Caco-2 (cell line): ENCODE measurements at regions not wholly inside any gene's neighbourhood (a gene's known extent, or its start where the extent isn't known, plus 50 kb on each side); places are given as distances from the start of the nearest gene placed in this dataset.

Experiments used
- BruUV-seq: library from RNA; stranded (reverse); fragments of 400-500 nt; replicated peaks from 2 replicates; lab custom pipeline; 2021; lab: Mats Ljungman, UMichigan
- CTCF ChIA-PET: fragments of 300-600 bp; sonication (Branson Sonifier 250); formaldehyde crosslinking; loops from one replicate; lab custom pipeline; 2022; ENCODE audit warnings: antibody characterized with exemption; lab: Charles Lee
- POLR2A ChIA-PET: fragments of 300-600 bp; sonication (Branson Sonifier 250); formaldehyde crosslinking; loops from one replicate; lab custom pipeline; 2022; ENCODE audit warnings: antibody characterized with exemption; lab: Charles Lee
- DNase-seq, 2 experiments: peaks; one replicate each; pipeline versions ENCODE4 v3.0.0 to v3.0.0-alpha.2; 2020 to 2022
- H3K27me3 ChIP-seq: replicated peaks from 2 replicates; pipeline ENCODE4 v1.6.0; 2011; ENCODE audit warnings: low read length; ENCODE audit not compliant: control insufficient read depth, insufficient read depth
- H3K36me3 ChIP-seq: 2 replicates; pipeline ENCODE4 v1.5.1; 2011; ENCODE audit warnings: low read length; ENCODE audit not compliant: control insufficient read depth, insufficient read depth
- H3K4me1 ChIP-seq: fragments of 250-450 bp; sonication (Bioruptor Pico); 2 replicates; pipeline ENCODE4 v1.5.1; 2020; ENCODE audit warnings: mild to moderate bottlenecking
- H3K4me3 ChIP-seq: 2 replicates; pipeline ENCODE4 v1.5.1; 2011; ENCODE audit warnings: low read depth, mild to moderate bottlenecking, control low read depth, low read length
- H3K9me3 ChIP-seq: fragments of 250-450 bp; sonication (Bioruptor Pico); 2 replicates; pipeline ENCODE4 v1.5.1; 2020; ENCODE audit warnings: mild to moderate bottlenecking, moderate library complexity
- H3K27ac Mint-ChIP-seq: one replicate; pipeline ENCODE4 v1.8.0; 2022; ENCODE audit warnings: mixed read lengths; ENCODE audit not compliant: unreplicated experiment
- H3K27me3 Mint-ChIP-seq: one replicate; pipeline ENCODE4 v1.8.0; 2022; ENCODE audit warnings: mixed read lengths; ENCODE audit not compliant: insufficient read depth, unreplicated experiment
- H3K36me3 Mint-ChIP-seq: one replicate; pipeline ENCODE4 v1.8.0; 2022; ENCODE audit warnings: mild to moderate bottlenecking, mixed read lengths; ENCODE audit not compliant: insufficient read depth, unreplicated experiment
- H3K4me1 Mint-ChIP-seq: one replicate; pipeline ENCODE4 v1.8.0; 2022; ENCODE audit warnings: low read depth, mixed read lengths; ENCODE audit not compliant: unreplicated experiment
- H3K4me3 Mint-ChIP-seq: one replicate; pipeline ENCODE4 v1.8.0; 2022; ENCODE audit warnings: mild to moderate bottlenecking, moderate library complexity, mixed read lengths; ENCODE audit not compliant: unreplicated experiment
- H3K9me3 Mint-ChIP-seq: one replicate; pipeline ENCODE4 v1.8.0; 2022; ENCODE audit warnings: mixed read lengths; ENCODE audit not compliant: unreplicated experiment
- intact Hi-C: fragments of 100-400 bp; cut with micrococcal nuclease; formaldehyde crosslinking; loops from one replicate; pipeline ENCODE4 v1.10.0; 2022; ENCODE audit not compliant: unreplicated experiment
- TF ChIP-seq, protein P1 (sequence below), 2 experiments: fragments of 200-600 bp in 1 of 2; IDR thresholded peaks; 1 replicate in 1 of 2; 2 replicates in 1 of 2; pipeline versions ENCODE4 v1.5.1 to v1.8.0; 2011 to 2022; ENCODE audit warnings: antibody characterized with exemption in 1 of 2, control low read depth in 1 of 2, inconsistent platforms in 1 of 2, low read depth in 1 of 2, low read length in 1 of 2, mild to moderate bottlenecking in 1 of 2, moderate library complexity in 1 of 2; ENCODE audit not compliant: insufficient read depth in 1 of 2, severe bottlenecking in 1 of 2, unreplicated experiment in 1 of 2

DNA sequence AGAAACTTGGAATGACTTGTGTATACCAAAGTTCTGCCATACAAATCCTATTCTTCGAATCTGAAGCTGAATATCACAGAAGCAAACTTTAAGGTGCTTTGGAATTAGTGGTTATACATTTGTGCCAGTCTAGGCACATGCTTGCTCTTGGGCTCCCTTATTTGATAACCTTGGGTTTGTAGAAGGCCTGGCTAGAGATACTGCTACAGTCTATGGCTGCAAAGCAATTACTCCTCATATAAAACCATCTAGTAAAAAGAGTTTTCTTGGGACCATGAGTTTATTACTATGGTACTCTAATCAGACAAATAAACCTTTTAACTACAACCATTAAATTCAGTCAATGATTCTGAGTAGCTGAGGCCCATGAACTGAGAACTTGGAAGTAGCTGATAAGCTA is 92.5 kb upstream of the SLC13A1 start:
- Mint-ChIP-seq H3K27me3 (no peaks in the 10 kb centered on the region), H3K4me1 (no peaks in the 10 kb centered on the region), H3K4me3 (no peak overlapping the region), H3K27ac (no peak overlapping the region), H3K9me3 (no peaks in the 10 kb centered on the region), H3K36me3 (no peaks in the 10 kb centered on the region)
- CTCF ChIA-PET = no interaction called here
- no peaks in the 10 kb centered on the region for H3K9me3 ChIP-seq
- no TSS peak for BruUV-seq
- POLR2A ChIA-PET = no interaction called here
- no peaks in the 10 kb centered on the region for H3K4me1 ChIP-seq
- TF ChIP-seq, protein P1, sequence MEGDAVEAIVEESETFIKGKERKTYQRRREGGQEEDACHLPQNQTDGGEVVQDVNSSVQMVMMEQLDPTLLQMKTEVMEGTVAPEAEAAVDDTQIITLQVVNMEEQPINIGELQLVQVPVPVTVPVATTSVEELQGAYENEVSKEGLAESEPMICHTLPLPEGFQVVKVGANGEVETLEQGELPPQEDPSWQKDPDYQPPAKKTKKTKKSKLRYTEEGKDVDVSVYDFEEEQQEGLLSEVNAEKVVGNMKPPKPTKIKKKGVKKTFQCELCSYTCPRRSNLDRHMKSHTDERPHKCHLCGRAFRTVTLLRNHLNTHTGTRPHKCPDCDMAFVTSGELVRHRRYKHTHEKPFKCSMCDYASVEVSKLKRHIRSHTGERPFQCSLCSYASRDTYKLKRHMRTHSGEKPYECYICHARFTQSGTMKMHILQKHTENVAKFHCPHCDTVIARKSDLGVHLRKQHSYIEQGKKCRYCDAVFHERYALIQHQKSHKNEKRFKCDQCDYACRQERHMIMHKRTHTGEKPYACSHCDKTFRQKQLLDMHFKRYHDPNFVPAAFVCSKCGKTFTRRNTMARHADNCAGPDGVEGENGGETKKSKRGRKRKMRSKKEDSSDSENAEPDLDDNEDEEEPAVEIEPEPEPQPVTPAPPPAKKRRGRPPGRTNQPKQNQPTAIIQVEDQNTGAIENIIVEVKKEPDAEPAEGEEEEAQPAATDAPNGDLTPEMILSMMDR (IDR thresholded peaks at IDR 0.05; ENCODE audit: insufficient read depth in 1 of 2, low read depth in 1 of 2, low read length in 1 of 2, severe bottlenecking in 1 of 2, unreplicated experiment in 1 of 2) = no peak
- intact Hi-C loops = no loop called here
- H3K36me3 ChIP-seq = no peaks in the 10 kb centered on the region
- H3K27me3 ChIP-seq = no peaks in the 10 kb centered on the region
- H3K4me3 ChIP-seq = no peak overlapping the region
- no peak for DNase-seq

- no peak for DNase-seq
- no TSS peak for BruUV-seq
- Histone ChIP-seq H3K36me3 (no peaks in the 10 kb centered on the region), H3K4me3 (no peak overlapping the region), H3K27me3 (no peaks in the 10 kb centered on the region), H3K9me3 (no peaks in the 10 kb centered on the region), H3K4me1 (no peaks in the 10 kb centered on the region)
- no peak overlapping the region for H3K27ac Mint-ChIP-seq
- TF ChIP-seq, protein P1 (IDR thresholded peaks at IDR 0.05; ENCODE audit: insufficient read depth in 1 of 2, low read depth in 1 of 2, low read length in 1 of 2, severe bottlenecking in 1 of 2, unreplicated experiment in 1 of 2) = no peak
- no peaks in the 10 kb centered on the region for H3K36me3 Mint-ChIP-seq
- no peak overlapping the region for H3K4me3 Mint-ChIP-seq
- H3K27me3 Mint-ChIP-seq = no peaks in the 10 kb centered on the region
- intact Hi-C loops = no loop called here
- POLR2A ChIA-PET = no interaction called here
- no peaks in the 10 kb centered on the region for H3K4me1 Mint-ChIP-seq
- CTCF ChIA-PET = no interaction called here
- no peaks in the 10 kb centered on the region for H3K9me3 Mint-ChIP-seq
Measured at GRCh38 chr7:123289200-123289599, 89.4 kb upstream of the SLC13A1 start.

GRCh38 chr7:123285076-123285700 is 85.4 kb upstream of the SLC13A1 start:
- no TSS peak for BruUV-seq
- Mint-ChIP-seq H3K4me3 (no peak overlapping the region), H3K4me1 (no peaks in the 10 kb centered on the region), H3K9me3 (no peaks in the 10 kb centered on the region), H3K27ac (no peak overlapping the region), H3K36me3 (no peaks in the 10 kb centered on the region), H3K27me3 (no peaks in the 10 kb centered on the region)
- POLR2A ChIA-PET = no interaction called here
- H3K4me1 ChIP-seq = no peaks in the 10 kb centered on the region; the same call in 1 of the 2 replicates
- no peaks in the 10 kb centered on the region for H3K27me3 ChIP-seq
- no peak for DNase-seq
- H3K36me3 ChIP-seq = no peaks in the 10 kb centered on the region
- no peaks in the 10 kb centered on the region for H3K9me3 ChIP-seq
- TF ChIP-seq, protein P1 (IDR thresholded peaks at IDR 0.05; ENCODE audit: insufficient read depth in 1 of 2, low read depth in 1 of 2, low read length in 1 of 2, severe bottlenecking in 1 of 2, unreplicated experiment in 1 of 2) = no peak
- CTCF ChIA-PET = no interaction called here
- no peak overlapping the region for H3K4me3 ChIP-seq
- intact Hi-C loops = no loop called here
